HEK293 (cell line): ENCODE measurements at regions not wholly inside any gene's neighbourhood (a gene's known extent, or its start where the extent isn't known, plus 50 kb on each side); places are given as distances from the start of the nearest gene placed in this dataset.

ENCODE experiments used
- CTCF ChIA-PET: fragments of 350-600 bp; formaldehyde crosslinking; extraction: SDS; loops from one replicate; lab custom pipeline; 2021; ENCODE audit warnings: antibody characterized with exemption; lab: Yijun Ruan, JAX
- POLR2A ChIA-PET: fragments of 300-600 bp; formaldehyde crosslinking; extraction: SDS; loops from one replicate; lab custom pipeline; 2020; ENCODE audit warnings: antibody characterized with exemption, inconsistent platforms; lab: Yijun Ruan, JAX
- H3K27ac ChIP-seq: fragments of 200-500 bp; sonication (Bioruptor generic); 2 replicates; pipeline ENCODE4 v1.5.1; 2014; ENCODE audit warnings: low read depth, low read length, control low read depth, inconsistent platforms; ENCODE audit errors: extremely low read depth
- H3K36me3 ChIP-seq, 2 experiments: fragments of 200-500 bp in 1 of 2; sonication (Bioruptor generic) in 1 of 2; 1 replicate in 1 of 2; 2 replicates in 1 of 2; pipeline ENCODE4 v1.5.1; 2014 to 2017; ENCODE audit warnings: inconsistent platforms in 2 of 2, low read length in 2 of 2; ENCODE audit not compliant: control insufficient read depth in 2 of 2, insufficient read depth in 1 of 2
- H3K4me1 ChIP-seq: fragments of 200-500 bp; sonication (Bioruptor generic); 2 replicates; pipeline ENCODE4 v1.5.1; 2014; ENCODE audit warnings: mild to moderate bottlenecking, low read length, inconsistent platforms; ENCODE audit not compliant: control insufficient read depth, insufficient read depth
- H3K4me3 ChIP-seq: 2 replicates; pipeline ENCODE4 v1.5.1; 2011; ENCODE audit warnings: low read depth, mild to moderate bottlenecking, control low read depth, low read length, moderate library complexity
- H3K9me3 ChIP-seq: fragments of 200-500 bp; sonication (Bioruptor generic); 2 replicates; pipeline ENCODE4 v1.5.1; 2014; ENCODE audit warnings: low read depth, low read length, inconsistent platforms; ENCODE audit not compliant: control insufficient read depth, insufficient read depth
- BCL6B ChIP-seq: fragments of 450-650 bp; formaldehyde crosslinking; IDR thresholded peaks from 2 replicates; pipeline ENCODE4 v1.5.1; 2017; ENCODE audit warnings: missing biosample characterization, missing genetic modification characterization
- ELK4 ChIP-seq: IDR thresholded peaks from 2 replicates; pipeline ENCODE4 v1.6.1; 2011; ENCODE audit warnings: mild to moderate bottlenecking, low read depth, low read length, borderline replicate concordance
- PRDM10 ChIP-seq: fragments of 450-650 bp; formaldehyde crosslinking; IDR thresholded peaks from 2 replicates; pipeline ENCODE4 v1.5.1; 2016; ENCODE audit warnings: missing biosample characterization, missing genetic modification characterization
- WT1 ChIP-seq: fragments of 450-650 bp; formaldehyde crosslinking; IDR thresholded peaks from 2 replicates; pipeline ENCODE4 v1.5.1; 2016; ENCODE audit warnings: missing biosample characterization, missing genetic modification characterization
- ZBTB11 ChIP-seq: fragments of 450-650 bp; formaldehyde crosslinking; conservative IDR thresholded peaks from 2 replicates; pipeline ENCODE4 v1.5.1; 2016; ENCODE audit warnings: low read depth, missing biosample characterization, missing genetic modification characterization
- ZBTB21 ChIP-seq: fragments of 450-650 bp; formaldehyde crosslinking; IDR thresholded peaks from 2 replicates; pipeline ENCODE4 v1.5.1; 2017; ENCODE audit warnings: missing biosample characterization, missing genetic modification characterization
- ZNF16 ChIP-seq: fragments of 450-650 bp; formaldehyde crosslinking; IDR thresholded peaks from 2 replicates; pipeline ENCODE4 v1.5.1; 2016; ENCODE audit warnings: low read depth, missing biosample characterization, missing genetic modification characterization
- ZNF175 ChIP-seq: fragments of 450-650 bp; formaldehyde crosslinking; IDR thresholded peaks from 2 replicates; pipeline ENCODE4 v1.5.1; 2016; ENCODE audit warnings: missing biosample characterization, missing genetic modification characterization
- ZNF23 ChIP-seq: fragments of 450-650 bp; formaldehyde crosslinking; IDR thresholded peaks from 2 replicates; pipeline ENCODE4 v1.5.1; 2016; ENCODE audit warnings: missing biosample characterization, missing genetic modification characterization, borderline replicate concordance
- ZNF324 ChIP-seq: fragments of 450-650 bp; formaldehyde crosslinking; IDR thresholded peaks from 2 replicates; pipeline ENCODE4 v1.5.1; 2016; ENCODE audit warnings: missing biosample characterization, missing genetic modification characterization
- ZNF350 ChIP-seq: fragments of 450-650 bp; formaldehyde crosslinking; IDR thresholded peaks from 2 replicates; pipeline ENCODE4 v1.5.0; 2017; ENCODE audit warnings: missing biosample characterization, mild to moderate bottlenecking, missing genetic modification characterization
- ZNF37A ChIP-seq: fragments of 450-650 bp; IDR thresholded peaks from 2 replicates; pipeline ENCODE4 v1.5.1; 2018; ENCODE audit warnings: missing biosample characterization, missing genetic modification characterization
- ZNF473 ChIP-seq: fragments of 450-650 bp; formaldehyde crosslinking; IDR thresholded peaks from 2 replicates; pipeline ENCODE4 v1.5.1; 2017; ENCODE audit warnings: missing biosample characterization, missing genetic modification characterization
- ZNF558 ChIP-seq: fragments of 450-650 bp; formaldehyde crosslinking; IDR thresholded peaks from 2 replicates; pipeline ENCODE4 v1.5.1; 2016; ENCODE audit warnings: missing biosample characterization, missing genetic modification characterization
- ZNF610 ChIP-seq: fragments of 450-650 bp; formaldehyde crosslinking; IDR thresholded peaks from 2 replicates; pipeline ENCODE4 v1.5.1; 2016; ENCODE audit warnings: missing biosample characterization, missing genetic modification characterization, borderline replicate concordance
- ZNF629 ChIP-seq: fragments of 450-650 bp; formaldehyde crosslinking; IDR thresholded peaks from 2 replicates; pipeline ENCODE4 v1.5.1; 2017; ENCODE audit warnings: missing biosample characterization, missing genetic modification characterization
- ZNF747 ChIP-seq: fragments of 450-650 bp; formaldehyde crosslinking; IDR thresholded peaks from 2 replicates; pipeline ENCODE4 v1.5.1; 2016; ENCODE audit warnings: missing biosample characterization, missing genetic modification characterization
- ZSCAN16 ChIP-seq: fragments of 450-650 bp; formaldehyde crosslinking; IDR thresholded peaks from 2 replicates; pipeline ENCODE4 v1.5.1; 2016; ENCODE audit warnings: missing biosample characterization, missing genetic modification characterization
- ZSCAN23 ChIP-seq: fragments of 450-650 bp; formaldehyde crosslinking; IDR thresholded peaks from 2 replicates; pipeline ENCODE4 v1.5.1; 2016; ENCODE audit warnings: missing biosample characterization, missing genetic modification characterization
- TF ChIP-seq, protein P1 (sequence below): fragments of 450-650 bp; formaldehyde crosslinking; IDR thresholded peaks from 2 replicates; pipeline ENCODE4 v1.5.1; 2016; ENCODE audit warnings: missing biosample characterization, missing genetic modification characterization, borderline replicate concordance

DNA sequence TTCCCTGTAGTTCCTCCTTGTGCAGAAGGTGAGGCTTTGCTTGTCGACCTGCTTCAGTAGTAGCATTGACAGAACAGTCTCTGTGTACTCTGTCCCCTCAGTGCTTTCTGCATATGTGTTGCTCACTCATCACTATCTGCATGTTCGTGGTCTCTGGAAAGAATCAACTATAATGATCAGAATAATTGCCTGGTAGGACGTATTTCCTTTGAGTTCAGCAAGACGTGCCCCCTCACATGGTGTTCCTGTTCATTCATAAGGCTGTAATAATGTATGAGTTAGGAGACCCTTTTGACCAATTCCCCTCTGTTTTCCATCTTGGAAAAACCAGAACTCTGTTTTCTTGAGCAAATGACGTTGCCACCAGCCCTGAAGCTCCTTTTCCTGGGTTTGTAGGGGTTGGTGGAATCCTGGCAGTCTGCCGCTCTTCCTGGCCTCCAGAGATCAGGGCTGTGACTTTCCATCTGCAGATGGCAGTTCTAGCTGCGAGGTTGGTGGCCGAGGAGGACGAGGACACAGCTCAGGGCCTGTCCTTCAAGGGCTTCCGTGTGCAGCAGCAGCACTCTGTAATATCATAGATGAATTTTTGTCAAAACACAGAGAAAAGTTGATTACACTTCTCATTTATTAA lies 61.9 kb downstream of the EXOSC2 start:
- H3K27ac ChIP-seq, result no peak overlapping the region
- no peaks in the 10 kb centered on the region for H3K36me3 ChIP-seq
- H3K9me3 ChIP-seq, result no peaks in the 10 kb centered on the region
- H3K4me1 ChIP-seq, result no peaks in the 10 kb centered on the region
- ChIA-PET CTCF (interaction anchor here (1.0 to 5.8 kb wide), 4 partner anchors 15 to 111 kb away, joined by 6 to 29 read pairs (median 9); no protein-coding TSS in a partner anchor), POLR2A (no interaction called here)
- no peak for TF ChIP-seq PRDM10 (tag by site-specific recombination)
- no peak for TF ChIP-seq ZNF23 (tag by site-specific recombination)
- TF ChIP-seq ZNF558 (tag by site-specific recombination), result no peak
- TF ChIP-seq ZNF747 (tag by site-specific recombination), result no peak
- no peak for TF ChIP-seq ZNF37A (tag by site-specific recombination)
- no peak for TF ChIP-seq ZSCAN16 (tag by site-specific recombination)
- TF ChIP-seq ZNF16 (tag by site-specific recombination), result no peak
- TF ChIP-seq ZSCAN23 (tag by site-specific recombination), result no peak
- TF ChIP-seq ZNF324 (tag by site-specific recombination), result no peak
- no peak for TF ChIP-seq ZNF610 (tag by site-specific recombination)
- no peak for TF ChIP-seq BCL6B (tag by site-specific recombination)
- TF ChIP-seq, protein P1, sequence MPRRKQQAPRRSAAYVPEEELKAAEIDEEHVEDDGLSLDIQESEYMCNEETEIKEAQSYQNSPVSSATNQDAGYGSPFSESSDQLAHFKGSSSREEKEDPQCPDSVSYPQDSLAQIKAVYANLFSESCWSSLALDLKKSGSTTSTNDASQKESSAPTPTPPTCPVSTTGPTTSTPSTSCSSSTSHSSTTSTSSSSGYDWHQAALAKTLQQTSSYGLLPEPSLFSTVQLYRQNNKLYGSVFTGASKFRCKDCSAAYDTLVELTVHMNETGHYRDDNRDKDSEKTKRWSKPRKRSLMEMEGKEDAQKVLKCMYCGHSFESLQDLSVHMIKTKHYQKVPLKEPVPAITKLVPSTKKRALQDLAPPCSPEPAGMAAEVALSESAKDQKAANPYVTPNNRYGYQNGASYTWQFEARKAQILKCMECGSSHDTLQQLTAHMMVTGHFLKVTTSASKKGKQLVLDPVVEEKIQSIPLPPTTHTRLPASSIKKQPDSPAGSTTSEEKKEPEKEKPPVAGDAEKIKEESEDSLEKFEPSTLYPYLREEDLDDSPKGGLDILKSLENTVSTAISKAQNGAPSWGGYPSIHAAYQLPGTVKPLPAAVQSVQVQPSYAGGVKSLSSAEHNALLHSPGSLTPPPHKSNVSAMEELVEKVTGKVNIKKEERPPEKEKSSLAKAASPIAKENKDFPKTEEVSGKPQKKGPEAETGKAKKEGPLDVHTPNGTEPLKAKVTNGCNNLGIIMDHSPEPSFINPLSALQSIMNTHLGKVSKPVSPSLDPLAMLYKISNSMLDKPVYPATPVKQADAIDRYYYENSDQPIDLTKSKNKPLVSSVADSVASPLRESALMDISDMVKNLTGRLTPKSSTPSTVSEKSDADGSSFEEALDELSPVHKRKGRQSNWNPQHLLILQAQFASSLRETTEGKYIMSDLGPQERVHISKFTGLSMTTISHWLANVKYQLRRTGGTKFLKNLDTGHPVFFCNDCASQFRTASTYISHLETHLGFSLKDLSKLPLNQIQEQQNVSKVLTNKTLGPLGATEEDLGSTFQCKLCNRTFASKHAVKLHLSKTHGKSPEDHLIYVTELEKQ (tag by site-specific recombination), result no peak
- no peak for TF ChIP-seq ZBTB11 (tag by site-specific recombination)
- TF ChIP-seq ZNF175 (tag by site-specific recombination), result no peak
- TF ChIP-seq WT1 (tag by site-specific recombination), result no peak
- no peak for TF ChIP-seq ELK4
- no peak for TF ChIP-seq ZNF473 (tag by site-specific recombination)
- no peak for TF ChIP-seq ZNF629 (tag by site-specific recombination)
- TF ChIP-seq ZBTB21 (tag by site-specific recombination), result no peak
- no peak for TF ChIP-seq ZNF350 (tag by site-specific recombination)
- H3K4me3 ChIP-seq, result no peak overlapping the region
